ENCODE measurements at regions not wholly inside any gene's neighbourhood (a gene's known extent, or its start where the extent isn't known, plus 50 kb on each side); places are given as distances from the start of the nearest gene placed in this dataset.

DNA sequence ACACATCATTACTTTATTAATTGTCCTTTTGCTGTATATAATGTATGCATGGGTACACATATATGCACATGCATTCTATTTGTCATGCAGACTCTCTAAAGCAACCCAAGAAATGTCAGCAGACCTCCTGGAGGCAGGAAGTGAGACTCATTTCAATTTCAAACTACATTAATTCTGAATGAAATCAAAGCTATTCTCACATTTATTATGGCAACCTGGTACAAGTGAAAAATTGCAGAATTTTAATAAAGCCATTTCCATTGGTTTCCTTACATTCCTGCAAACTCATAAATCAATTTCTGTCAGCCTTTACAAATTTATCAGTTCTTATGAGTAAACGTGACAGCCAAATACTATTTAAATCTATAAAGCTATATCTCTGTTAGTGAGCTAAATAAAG is 430.4 kb upstream of the NUDT12 start:
- TF ChIP-seq, protein P1, sequence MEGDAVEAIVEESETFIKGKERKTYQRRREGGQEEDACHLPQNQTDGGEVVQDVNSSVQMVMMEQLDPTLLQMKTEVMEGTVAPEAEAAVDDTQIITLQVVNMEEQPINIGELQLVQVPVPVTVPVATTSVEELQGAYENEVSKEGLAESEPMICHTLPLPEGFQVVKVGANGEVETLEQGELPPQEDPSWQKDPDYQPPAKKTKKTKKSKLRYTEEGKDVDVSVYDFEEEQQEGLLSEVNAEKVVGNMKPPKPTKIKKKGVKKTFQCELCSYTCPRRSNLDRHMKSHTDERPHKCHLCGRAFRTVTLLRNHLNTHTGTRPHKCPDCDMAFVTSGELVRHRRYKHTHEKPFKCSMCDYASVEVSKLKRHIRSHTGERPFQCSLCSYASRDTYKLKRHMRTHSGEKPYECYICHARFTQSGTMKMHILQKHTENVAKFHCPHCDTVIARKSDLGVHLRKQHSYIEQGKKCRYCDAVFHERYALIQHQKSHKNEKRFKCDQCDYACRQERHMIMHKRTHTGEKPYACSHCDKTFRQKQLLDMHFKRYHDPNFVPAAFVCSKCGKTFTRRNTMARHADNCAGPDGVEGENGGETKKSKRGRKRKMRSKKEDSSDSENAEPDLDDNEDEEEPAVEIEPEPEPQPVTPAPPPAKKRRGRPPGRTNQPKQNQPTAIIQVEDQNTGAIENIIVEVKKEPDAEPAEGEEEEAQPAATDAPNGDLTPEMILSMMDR (IDR thresholded peaks at IDR 0.05): no peak
- no peak for TF ChIP-seq POLR2A (IDR thresholded peaks at IDR 0.05)
- TF ChIP-seq POLR2AphosphoS5 (IDR thresholded peaks at IDR 0.05): no peak
